GM12874 (cell line): ENCODE measurements at regions not wholly inside any gene's neighbourhood (a gene's known extent, or its start where the extent isn't known, plus 50 kb on each side); places are given as distances from the start of the nearest gene placed in this dataset.

Experiments used
- TF ChIP-seq, protein P1 (sequence below): IDR thresholded peaks from 2 replicates; pipeline ENCODE4 v1.5.1; 2011; ENCODE audit warnings: low read depth, mild to moderate bottlenecking, control low read depth, low read length, moderate library complexity; ENCODE audit not compliant: insufficient read depth

GRCh38 chr6:51462896-51463295 is 624.5 kb downstream of the PKHD1 start:
- TF ChIP-seq, protein P1, sequence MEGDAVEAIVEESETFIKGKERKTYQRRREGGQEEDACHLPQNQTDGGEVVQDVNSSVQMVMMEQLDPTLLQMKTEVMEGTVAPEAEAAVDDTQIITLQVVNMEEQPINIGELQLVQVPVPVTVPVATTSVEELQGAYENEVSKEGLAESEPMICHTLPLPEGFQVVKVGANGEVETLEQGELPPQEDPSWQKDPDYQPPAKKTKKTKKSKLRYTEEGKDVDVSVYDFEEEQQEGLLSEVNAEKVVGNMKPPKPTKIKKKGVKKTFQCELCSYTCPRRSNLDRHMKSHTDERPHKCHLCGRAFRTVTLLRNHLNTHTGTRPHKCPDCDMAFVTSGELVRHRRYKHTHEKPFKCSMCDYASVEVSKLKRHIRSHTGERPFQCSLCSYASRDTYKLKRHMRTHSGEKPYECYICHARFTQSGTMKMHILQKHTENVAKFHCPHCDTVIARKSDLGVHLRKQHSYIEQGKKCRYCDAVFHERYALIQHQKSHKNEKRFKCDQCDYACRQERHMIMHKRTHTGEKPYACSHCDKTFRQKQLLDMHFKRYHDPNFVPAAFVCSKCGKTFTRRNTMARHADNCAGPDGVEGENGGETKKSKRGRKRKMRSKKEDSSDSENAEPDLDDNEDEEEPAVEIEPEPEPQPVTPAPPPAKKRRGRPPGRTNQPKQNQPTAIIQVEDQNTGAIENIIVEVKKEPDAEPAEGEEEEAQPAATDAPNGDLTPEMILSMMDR: no peak

GRCh38 chr6:51463321-51463720 is 624.1 kb downstream of the PKHD1 start:
- TF ChIP-seq, protein P1: no peak

- TF ChIP-seq, protein P1: no peak
Observed at GRCh38 chr6:51464956-51465355, 622.5 kb downstream of the PKHD1 start.

DNA sequence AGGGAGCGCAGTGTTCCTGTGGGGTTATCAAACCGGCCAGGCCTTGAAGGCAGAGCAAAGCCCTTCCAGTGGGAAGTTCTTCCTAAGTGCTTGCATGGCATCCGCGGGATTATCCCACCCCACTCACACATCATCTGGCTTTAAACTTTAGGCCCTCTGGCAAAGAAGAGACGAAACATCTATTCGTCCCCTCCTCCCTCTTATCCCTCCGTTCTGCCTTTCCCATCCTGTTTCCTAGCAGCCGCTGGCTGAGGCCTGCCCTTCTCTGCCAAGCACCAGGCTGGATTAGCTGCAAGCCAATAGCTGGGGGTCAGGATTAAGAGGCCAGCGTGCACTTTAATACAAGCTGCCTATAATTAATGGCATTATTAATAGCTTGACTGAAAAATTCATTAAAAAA is 621.0 kb downstream of the PKHD1 start:
- TF ChIP-seq, protein P1: no peak

GRCh38 chr6:51467231-51467952 is 620.0 kb downstream of the PKHD1 start:
- TF ChIP-seq, protein P1: no peak

GRCh38 chr6:51468704-51469103 is 618.7 kb downstream of the PKHD1 start:
- TF ChIP-seq, protein P1: no peak

GRCh38 chr6:51472745-51473487 is 614.5 kb downstream of the PKHD1 start:
- TF ChIP-seq, protein P1: no peak
